Adrenal gland (tissue), 9 donors: ENCODE measurements at regions not wholly inside any gene's neighbourhood (a gene's known extent, or its start where the extent isn't known, plus 50 kb on each side); places are given as distances from the start of the nearest gene placed in this dataset.
A peak's percentile ranks its signal among the peaks of the same experiment; 100 is the strongest.

Experiments
- DNase-seq, 7 donors: peaks; one replicate each; pipeline ENCODE4 v3.0.0-alpha.2; 2019 to 2020
- H3K27ac ChIP-seq, 5 donors: fragments of 200-600 bp; sonication (generic) in 4 of 5; 1 replicate in 3 of 5; 2 replicates in 2 of 5; pipeline versions ENCODE4 v1.5.1 to v1.8.0; 2016 to 2020; ENCODE audit warnings: mild to moderate bottlenecking in 1 of 5
- H3K27me3 ChIP-seq: fragments of 200-600 bp; 2 replicates; pipeline ENCODE4 v1.8.0; 2021
- H3K36me3 ChIP-seq, 2 donors: fragments of 200-600 bp; replicated peaks in 1 of 2; 1 replicate in 1 of 2; 2 replicates in 1 of 2; pipeline versions ENCODE4 v1.5.1 to v1.8.0; 2018 to 2022
- H3K4me1 ChIP-seq, 2 donors: fragments of 200-600 bp; replicated peaks in 1 of 2; 1 replicate in 1 of 2; 2 replicates in 1 of 2; pipeline versions ENCODE4 v1.5.1 to v1.8.0; 2018 to 2021
- H3K4me3 ChIP-seq, 4 donors: fragments of 200-600 bp; sonication (generic) in 3 of 4; one replicate each; pipeline ENCODE4 v1.5.1; 2016 to 2018
- H3K9me3 ChIP-seq, 3 donors: fragments of 200-600 bp; sonication (generic) in 1 of 3; replicated peaks in 1 of 3; 1 replicate in 2 of 3; 2 replicates in 1 of 3; pipeline versions ENCODE4 v1.5.1 to v1.8.0; 2016 to 2021
- CTCF ChIP-seq, 6 experiments: fragments of 450-650 bp in 4 of 6; fragments of 200-600 bp in 2 of 6; sonication (generic) in 1 of 6; IDR thresholded peaks; 1 replicate in 5 of 6; 2 replicates in 1 of 6; pipeline versions ENCODE4 v1.5.1 to v1.8.0; 2016 to 2021; ENCODE audit warnings: antibody characterized with exemption in 6 of 6, mild to moderate bottlenecking in 2 of 6, moderate library complexity in 1 of 6
- POLR2A ChIP-seq, 2 donors: fragments of 450-650 bp; IDR thresholded peaks; one replicate each; pipeline ENCODE4 v1.6.1; 2017; ENCODE audit warnings: antibody characterized with exemption in 2 of 2, mild to moderate bottlenecking in 2 of 2, moderate library complexity in 1 of 2
- WGBS, 4 donors: extraction: QIAGEN DNeasy Blood & Tissue Kit in 2 of 4; methylation state at CpG; one replicate each; pipeline versions ENCODE4 v1.1.5 to v1.1.7; 2013 to 2017; 5-methylcytosine and 5-hydroxymethylcytosine counted together
- intact Hi-C, 2 donors: fragments of 100-400 bp; cut with DNase I; formaldehyde crosslinking; loops; one replicate each; pipeline versions ENCODE4 v1.14.1 to v1.15.0; 2022 to 2023
- donor health status: healthy with polysubstance abuse.
- donor health status: Bipolar disorder and iron deficiency.
- donor health status: DM: yes; HTN: yes; CAD: no.
- donor health status: DM: no; HTN: no; CAD: no.
- donor health status: DM: no; HTN: no; CAD: no.

GRCh38 chr10:130401860-130402765, 265.9 kb downstream of the GLRX3 start:
- 70 to 81% (median 75%) methylated on average over 12 to 16 of the region's 16 CpGs for WGBS, 4 donors
- H3K27me3 ChIP-seq: no peaks in the 10 kb centered on the region
- no peak overlapping the region for H3K4me3 ChIP-seq
- DNase-seq: no peak
- intact Hi-C loops: no loop called here
- no peaks in the 10 kb centered on the region for H3K9me3 ChIP-seq
- no peak overlapping the region for H3K27ac ChIP-seq
- TF ChIP-seq POLR2A (IDR thresholded peaks at IDR 0.05): no peak
- TF ChIP-seq CTCF (IDR thresholded peaks at IDR 0.05): no peak
- no peaks in the 10 kb centered on the region for H3K4me1 ChIP-seq
- H3K36me3 ChIP-seq: no peaks in the 10 kb centered on the region

DNA sequence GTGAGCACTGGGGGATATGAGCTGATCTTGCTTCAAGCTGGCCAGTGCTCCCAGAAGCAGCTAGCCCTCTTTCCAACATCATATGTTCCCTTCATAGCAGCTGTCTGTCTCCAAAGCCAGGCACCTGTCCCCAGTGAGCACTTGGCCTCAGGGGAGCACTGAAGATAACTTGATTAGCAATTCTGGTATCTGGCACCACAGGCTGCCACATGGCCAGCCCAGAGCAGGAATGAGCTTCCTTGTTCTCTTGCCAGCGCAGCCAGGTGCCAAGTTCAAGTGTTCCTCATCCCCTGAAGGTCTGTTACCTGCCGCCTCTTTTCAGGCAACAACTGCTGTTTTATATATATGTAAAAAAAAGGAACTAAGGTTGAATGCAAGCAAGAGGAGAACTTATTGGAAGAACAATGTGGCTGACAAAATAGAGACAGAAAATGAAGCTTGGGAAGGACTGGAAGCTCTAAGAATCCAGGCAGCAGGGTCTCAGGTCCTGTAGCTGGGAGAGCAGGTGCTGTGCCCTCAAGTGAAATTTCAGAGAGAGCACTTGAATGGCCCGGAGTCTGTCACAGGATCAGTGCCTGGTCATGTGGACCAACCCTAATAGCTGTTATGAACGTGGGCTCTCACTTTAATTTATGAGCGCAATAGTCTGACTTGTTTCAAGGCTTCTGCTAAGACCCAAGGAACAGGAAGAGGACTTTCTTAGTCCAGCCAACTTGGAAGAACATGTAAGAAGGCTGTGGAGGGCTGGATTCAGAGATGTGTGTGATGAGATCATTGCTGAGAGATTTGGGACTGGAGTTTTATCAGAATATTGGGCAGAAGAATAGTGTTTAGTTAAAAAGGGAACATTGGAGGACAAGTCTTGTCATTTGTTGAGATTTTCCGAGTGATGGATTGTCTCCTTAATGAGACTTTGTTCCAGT, 267.2 kb downstream of the GLRX3 start:
- intact Hi-C loops: no loop called here
- Histone ChIP-seq H3K4me1 (no peaks in the 10 kb centered on the region), H3K27ac (no peak overlapping the region), H3K27me3 (no peaks in the 10 kb centered on the region), H3K4me3 (no peak overlapping the region), H3K9me3 (no peaks in the 10 kb centered on the region), H3K36me3 (no peaks in the 10 kb centered on the region)
- WGBS, 4 donors: 64 to 71% (median 66%) methylated on average over 6 of the region's 6 CpGs
- DNase-seq: peak in 1 of 7 donors; percentile 63
- TF ChIP-seq POLR2A (IDR thresholded peaks at IDR 0.05) (no peak), CTCF (IDR thresholded peaks at IDR 0.05) (no peak)

DNA sequence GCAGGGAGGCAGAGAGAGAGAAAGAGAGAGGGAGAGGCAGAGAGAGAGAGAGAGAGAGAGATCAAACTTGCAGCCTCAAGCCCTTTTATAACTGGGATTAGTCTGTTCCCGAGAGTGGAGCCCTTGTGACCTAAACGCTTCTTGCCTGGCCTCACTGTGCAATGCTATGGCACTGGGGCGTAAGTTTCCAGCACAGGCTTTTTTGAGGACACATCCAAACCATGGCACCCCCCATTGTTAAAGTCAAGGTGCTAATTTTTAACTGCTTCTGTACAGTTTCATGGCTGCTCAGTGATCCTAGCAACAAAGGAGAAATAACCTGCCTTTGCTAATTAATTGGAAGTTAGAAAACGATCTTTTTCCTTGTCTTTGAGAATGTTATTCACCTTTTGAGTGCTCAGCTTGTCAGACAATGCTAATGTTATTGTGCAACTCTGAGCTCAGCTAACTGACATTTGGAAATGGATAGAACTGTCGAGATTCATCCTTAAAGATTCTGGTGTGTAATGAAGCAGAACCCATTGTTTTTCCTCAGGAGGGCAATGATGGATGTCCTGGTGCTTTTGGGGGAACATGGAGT, 268.4 kb downstream of the GLRX3 start:
- H3K27ac ChIP-seq: no peak overlapping the region
- no peak overlapping the region for H3K4me3 ChIP-seq
- no peak for TF ChIP-seq POLR2A (IDR thresholded peaks at IDR 0.05)
- TF ChIP-seq CTCF (IDR thresholded peaks at IDR 0.05): no peak
- DNase-seq: no peak
- no peaks in the 10 kb centered on the region for H3K9me3 ChIP-seq
- no peaks in the 10 kb centered on the region for H3K4me1 ChIP-seq
- no peaks in the 10 kb centered on the region for H3K36me3 ChIP-seq
- intact Hi-C loops: no loop called here
- no peaks in the 10 kb centered on the region for H3K27me3 ChIP-seq
- 32 to 55% (median 39%) methylated on average over 5 of the region's 5 CpGs for WGBS, 4 donors

GRCh38 chr10:130407052-130407451, 270.9 kb downstream of the GLRX3 start:
- H3K36me3 ChIP-seq: no peaks in the 10 kb centered on the region
- intact Hi-C loops: no loop called here
- H3K4me3 ChIP-seq: no peak overlapping the region
- H3K27me3 ChIP-seq: no peaks in the 10 kb centered on the region
- no peak for DNase-seq
- H3K27ac ChIP-seq: no peak overlapping the region
- no peaks in the 10 kb centered on the region for H3K4me1 ChIP-seq
- TF ChIP-seq POLR2A (IDR thresholded peaks at IDR 0.05) (no peak), CTCF (IDR thresholded peaks at IDR 0.05) (no peak)
- no peaks in the 10 kb centered on the region for H3K9me3 ChIP-seq
- 60 to 83% (median 77%) methylated on average over 1 to 4 of the region's 4 CpGs for WGBS, 4 donors
